NOMO-1 treated with dmso at 0.1 percent for 144 hours (cell line): ENCODE measurements at regions not wholly inside any gene's neighbourhood (a gene's known extent, or its start where the extent isn't known, plus 50 kb on each side); places are given as distances from the start of the nearest gene placed in this dataset.
"Not testable (repeated sequence)": the region's sequence is repeated elsewhere in the genome, so short reads cannot be mapped to it uniquely, and the experiment has no call there.

ENCODE experiments used
- DNase-seq: peaks from one replicate; lab custom pipeline; 2025; ENCODE audit not compliant: unreplicated experiment; lab: John Stamatoyannopoulos, UW

GRCh38 chr3:173217127-173217526 is 76.1 kb upstream of the SPATA16 start:
- no peak for DNase-seq

- no peak for DNase-seq
These were observed 75.0 kb upstream of the SPATA16 start for GRCh38 chr3:173216063-173216462.

- DNase-seq = no peak
These were observed 73.5 kb upstream of the SPATA16 start for GRCh38 chr3:173214576-173214975.

GRCh38 chr3:173199568-173199967 is 58.5 kb upstream of the SPATA16 start:
- no peak for DNase-seq

- DNase-seq = not testable (repeated sequence)
These were observed 53.8 kb upstream of the SPATA16 start for GRCh38 chr3:173194868-173195267.

GRCh38 chr3:173191611-173192010 is 50.6 kb upstream of the SPATA16 start:
- no peak for DNase-seq
